ENCODE measurements at regions not wholly inside any gene's neighbourhood (a gene's known extent, or its start where the extent isn't known, plus 50 kb on each side); places are given as distances from the start of the nearest gene placed in this dataset.
"Not testable (repeated sequence)": the region's sequence is repeated elsewhere in the genome, so short reads cannot be mapped to it uniquely, and the experiment has no call there.

GRCh38 chr2:132039609-132040236, 122.0 kb downstream of the ANKRD30BL start:
- not testable (repeated sequence) for TF ChIP-seq POLR2AphosphoS5, CTCF (IDR thresholded peaks at IDR 0.05)
